ENCODE measurements at regions not wholly inside any gene's neighbourhood (a gene's known extent, or its start where the extent isn't known, plus 50 kb on each side); places are given as distances from the start of the nearest gene placed in this dataset.

GRCh38 chr17:52495646-52496045 lies 337.1 kb upstream of the CA10 start:
- Histone ChIP-seq H3K4me2 (ENCODE audit: low read depth, low read length) (no peak overlapping the region), H3K36me3 (replicated peaks in 1 of 2; ENCODE audit: control insufficient read depth in 1 of 2, insufficient read depth in 2 of 2, low read length in 2 of 2) (no peaks in the 10 kb centered on the region), H3K4me3 (replicated peaks in 1 of 3; ENCODE audit: insufficient read depth in 1 of 3, low read depth in 2 of 3, low read length in 3 of 3) (no peak overlapping the region), H3K27ac (ENCODE audit: extremely low read length, insufficient read depth, low read length) (no peak overlapping the region), H3K4me1 (ENCODE audit: insufficient read depth, low read length) (no peaks in the 10 kb centered on the region), H3K79me2 (ENCODE audit: insufficient read depth, low read length) (no peaks in the 10 kb centered on the region), H3K9me3 (ENCODE audit: low read length) (peaks cover 89% of the 10 kb centered on the region), H3K27me3 (ENCODE audit: control insufficient read depth in 1 of 2, insufficient read depth in 2 of 2, low read length in 2 of 2) (no peaks in the 10 kb centered on the region), H4K20me1 (ENCODE audit: insufficient read depth, low read length) (no peaks in the 10 kb centered on the region), H2AFZ (ENCODE audit: low read length) (no peak overlapping the region), H3K9ac (ENCODE audit: insufficient read depth, low read depth, low read length) (no peak overlapping the region)
- ChIA-PET CTCF (ENCODE audit: low intra/inter-chr PET ratio, low total read pairs) (no interaction called here), POLR2A (no interaction called here)
- DNase-seq (ENCODE audit: low spot score) (no peak), FAIRE-seq (no peak), ATAC-seq (no peak)
- no TSS peak for BruUV-seq (replicated peaks)
- TF ChIP-seq TOE1 (CRISPR knock-in tag; IDR thresholded peaks at IDR 0.05) (no peak), ZNF574 (CRISPR knock-in tag; IDR thresholded peaks at IDR 0.05) (no peak), ZBTB3 (CRISPR knock-in tag; IDR thresholded peaks at IDR 0.05; ENCODE audit: borderline replicate concordance, low read depth) (no peak), RFXANK (CRISPR knock-in tag; IDR thresholded peaks at IDR 0.05) (no peak), CSRNP2 (CRISPR knock-in tag; conservative IDR thresholded peaks at IDR 0.05; ENCODE audit: low read depth) (no peak), MATR3 (CRISPR knock-in tag; IDR thresholded peaks at IDR 0.05) (no peak), GLMP (CRISPR knock-in tag; IDR thresholded peaks at IDR 0.05; ENCODE audit: borderline replicate concordance) (no peak), ZNF552 (CRISPR knock-in tag; IDR thresholded peaks at IDR 0.05; ENCODE audit: borderline replicate concordance) (no peak), MAF1 (CRISPR knock-in tag; IDR thresholded peaks at IDR 0.05; ENCODE audit: borderline replicate concordance) (no peak), MAFG (CRISPR knock-in tag; IDR thresholded peaks at IDR 0.05) (no peak), ZNF276 (CRISPR knock-in tag; IDR thresholded peaks at IDR 0.05; ENCODE audit: low read depth) (no peak), MTA3 (CRISPR knock-in tag; IDR thresholded peaks at IDR 0.05) (no peak)
- intact Hi-C loops (cut with micrococcal nuclease; ENCODE audit: unreplicated experiment) (no loop called here), in situ Hi-C loops (cut with HindIII; ENCODE audit: extremely low pct_ligation_motif_present, low pct_unique_long_range_greater_than_20kb) (no loop called here)
- WGBS (ENCODE audit: low lambda C conversion rate): 5% methylated on average over 4 of the region's 5 CpGs

All from HepG2 (cell line).